Brain microvascular endothelial cell (primary cell): ENCODE measurements at regions not wholly inside any gene's neighbourhood (a gene's known extent, or its start where the extent isn't known, plus 50 kb on each side); places are given as distances from the start of the nearest gene placed in this dataset.

Experiments used
- DNase-seq: peaks from one replicate; pipeline ENCODE4 v3.0.0-alpha.2; 2020
- H3K27ac ChIP-seq: fragments of 250-450 bp; sonication (Bioruptor Pico); 2 replicates; pipeline ENCODE4 v1.5.1; 2020; ENCODE audit warnings: mild to moderate bottlenecking, moderate library complexity
- H3K27me3 ChIP-seq: fragments of 250-450 bp; sonication (Bioruptor Pico); replicated peaks from 2 replicates; pipeline ENCODE4 v1.5.1; 2020; ENCODE audit warnings: mild to moderate bottlenecking
- H3K36me3 ChIP-seq: fragments of 250-450 bp; sonication (Bioruptor Pico); replicated peaks from 2 replicates; pipeline ENCODE4 v1.5.1; 2020; ENCODE audit warnings: mild to moderate bottlenecking
- H3K4me3 ChIP-seq: 2 replicates; pipeline ENCODE4 v1.5.1; 2011; ENCODE audit warnings: low read depth, mild to moderate bottlenecking, control low read depth, low read length, moderate library complexity
- CTCF ChIP-seq: IDR thresholded peaks from 2 replicates; pipeline ENCODE4 v1.5.1; 2011; ENCODE audit warnings: low read depth, mild to moderate bottlenecking, moderate library complexity, low read length, control low read depth, inconsistent platforms; ENCODE audit errors: missing control alignments
- in situ Hi-C: cut with HindIII; loops from 2 replicates; pipeline ENCODE4 v1.10.0; 2017; ENCODE audit warnings: low sequenced_read_pairs, low pct_ligation_motif_present

- H3K27ac ChIP-seq: no peak overlapping the region
- TF ChIP-seq CTCF: no peak
- in situ Hi-C loops: no loop called here
- H3K27me3 ChIP-seq: no peaks in the 10 kb centered on the region
- no peak overlapping the region for H3K4me3 ChIP-seq
- no peaks in the 10 kb centered on the region for H3K36me3 ChIP-seq
- DNase-seq: no peak
Measured at GRCh38 chr17:77306048-77306789, 165.4 kb downstream of the SEC14L1 start.

GRCh38 chr17:77306790-77307478 lies 166.2 kb downstream of the SEC14L1 start:
- Histone ChIP-seq H3K4me3 (no peak overlapping the region), H3K36me3 (no peaks in the 10 kb centered on the region), H3K27me3 (no peaks in the 10 kb centered on the region), H3K27ac (no peak overlapping the region)
- in situ Hi-C loops: no loop called here
- DNase-seq: no peak
- no peak for TF ChIP-seq CTCF

DNA sequence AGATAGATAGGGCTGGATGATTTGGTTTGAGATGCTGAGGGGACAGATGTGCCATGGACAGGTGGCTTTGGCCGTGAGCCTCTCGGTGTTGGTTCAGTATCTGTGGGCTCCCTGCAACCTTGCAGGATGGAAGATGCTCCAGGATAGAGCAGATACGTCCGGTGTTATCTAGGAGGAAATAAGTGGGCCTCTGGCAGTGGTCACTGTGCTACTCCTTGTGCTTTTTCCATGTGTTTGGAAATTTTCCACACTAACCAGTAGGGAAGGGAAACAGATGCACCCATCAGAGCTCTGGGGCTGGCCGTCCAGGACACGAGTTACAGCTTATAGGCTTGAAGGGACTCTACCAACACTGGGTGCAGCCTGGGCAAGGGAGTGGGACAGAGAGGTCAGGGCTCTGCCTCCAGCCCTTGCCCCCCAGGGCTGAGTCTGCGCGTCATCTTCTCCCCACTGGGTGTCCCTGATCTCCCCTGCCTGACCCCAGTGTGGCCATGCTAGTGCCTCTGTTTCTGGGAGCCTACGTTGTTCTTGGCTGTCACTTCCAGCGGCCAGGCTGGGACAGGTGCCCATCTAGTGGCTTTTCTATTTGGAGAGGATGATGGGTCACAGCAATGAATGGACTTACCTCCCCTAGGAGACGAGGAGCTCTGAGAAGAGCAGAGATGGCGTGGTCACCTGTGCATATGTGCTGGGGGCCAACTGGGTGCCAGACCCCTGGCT lies 166.9 kb downstream of the SEC14L1 start:
- in situ Hi-C loops: no loop called here
- no peaks in the 10 kb centered on the region for H3K27me3 ChIP-seq
- H3K4me3 ChIP-seq: no peak overlapping the region
- DNase-seq: no peak
- H3K27ac ChIP-seq: no peak overlapping the region
- no peaks in the 10 kb centered on the region for H3K36me3 ChIP-seq
- no peak for TF ChIP-seq CTCF

DNA sequence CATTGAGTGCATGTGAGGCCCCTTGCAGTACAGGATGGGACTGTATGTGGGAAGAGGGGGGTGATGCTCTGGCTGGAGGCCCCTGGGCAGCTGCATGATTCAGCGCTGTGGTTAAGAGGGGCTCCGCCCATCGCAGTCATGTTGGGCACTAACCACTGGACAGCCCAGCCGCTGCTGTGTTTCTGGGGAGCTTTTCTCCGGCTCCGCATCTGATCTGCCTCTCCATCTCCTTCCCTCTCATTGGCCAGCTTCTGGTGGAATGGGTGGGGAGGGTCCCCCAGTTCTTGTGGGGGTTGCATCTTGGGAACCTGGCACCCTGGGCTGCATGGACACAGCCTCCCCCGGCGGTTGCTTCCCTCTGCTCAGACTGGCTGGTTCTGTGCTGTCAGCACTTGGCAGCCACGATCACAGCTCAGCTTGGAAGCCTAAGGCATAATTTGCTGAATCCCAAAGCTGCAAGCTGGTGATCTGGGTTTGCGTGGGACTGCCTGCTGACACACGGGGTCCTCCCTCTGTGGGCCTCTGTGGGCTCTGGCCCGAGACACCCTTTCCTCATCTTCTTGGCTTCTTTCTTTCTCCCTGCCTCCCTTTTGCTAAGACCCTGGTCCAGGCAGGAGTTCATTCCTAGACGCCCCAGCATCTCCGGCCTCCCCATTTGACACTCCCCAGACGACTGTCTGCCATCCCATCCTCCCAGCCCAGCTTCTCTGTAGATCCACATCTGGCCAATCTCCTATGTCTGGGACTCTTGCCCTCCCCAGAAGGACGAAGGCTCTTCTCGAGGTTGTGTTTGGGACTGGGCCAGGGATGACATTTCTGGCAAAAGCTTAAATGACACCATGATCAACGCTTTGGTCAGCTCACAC lies 168.3 kb downstream of the SEC14L1 start:
- H3K27me3 ChIP-seq: no peaks in the 10 kb centered on the region
- TF ChIP-seq CTCF: no peak
- peak overlapping the region; percentile 6 for H3K27ac ChIP-seq
- in situ Hi-C loops: no loop called here
- H3K36me3 ChIP-seq: no peaks in the 10 kb centered on the region
- DNase-seq: peak; percentile 82
- H3K4me3 ChIP-seq: no peak overlapping the region

DNA sequence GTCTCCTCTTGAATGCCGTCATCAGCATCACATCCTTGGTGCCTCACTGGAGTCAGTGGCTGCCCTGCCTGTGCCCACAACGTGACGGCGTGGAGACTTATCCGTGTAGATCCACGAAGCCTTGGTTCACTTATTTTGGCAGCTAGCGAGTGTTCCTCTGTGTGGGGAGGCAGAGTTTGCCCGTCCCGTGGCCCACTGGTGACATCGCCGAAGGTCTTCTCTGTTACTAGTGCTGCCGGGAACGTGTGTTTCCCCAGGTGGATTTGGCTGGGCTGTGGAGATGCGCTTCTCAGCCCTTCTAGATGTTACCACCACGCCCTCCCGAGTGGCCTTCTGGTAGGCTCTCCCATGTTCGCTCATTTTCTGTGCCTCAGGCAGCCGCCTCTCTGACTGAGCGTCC lies 169.6 kb downstream of the SEC14L1 start:
- H3K4me3 ChIP-seq: no peak overlapping the region
- DNase-seq: no peak
- in situ Hi-C loops: no loop called here
- no peaks in the 10 kb centered on the region for H3K36me3 ChIP-seq
- H3K27ac ChIP-seq: no peak overlapping the region
- H3K27me3 ChIP-seq: no peaks in the 10 kb centered on the region
- TF ChIP-seq CTCF: no peak
